ENCODE measurements at regions not wholly inside any gene's neighbourhood (a gene's known extent, or its start where the extent isn't known, plus 50 kb on each side); places are given as distances from the start of the nearest gene placed in this dataset.
"Not testable (repeated sequence)": the region's sequence is repeated elsewhere in the genome, so short reads cannot be mapped to it uniquely, and the experiment has no call there.

DNA sequence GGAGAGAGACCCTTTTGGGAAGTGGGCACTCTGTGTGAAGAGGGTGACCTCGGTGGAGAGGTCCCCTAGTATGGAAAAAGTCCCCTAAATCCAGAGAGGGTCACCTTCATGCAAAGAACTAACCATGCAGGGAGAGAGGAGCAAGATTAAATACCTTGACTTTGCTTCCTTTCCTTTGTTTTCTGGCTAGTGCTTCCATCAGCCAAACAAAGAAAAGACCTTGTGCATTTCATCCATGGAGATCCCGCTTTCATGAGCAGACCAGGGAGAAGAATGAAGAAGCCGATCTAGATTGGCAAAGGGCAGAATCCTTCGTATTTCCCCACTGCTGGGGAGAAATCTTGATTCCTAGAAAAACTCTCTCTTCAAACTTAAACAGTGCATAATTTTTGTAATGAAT is 813.3 kb upstream of the CDH6 start:
- H3K4me1 ChIP-seq = no peaks in the 10 kb centered on the region
- ATAC-seq = no peak
- H3K27me3 ChIP-seq (ENCODE audit: low read depth) = no peaks in the 10 kb centered on the region
- H3K27ac ChIP-seq = no peak overlapping the region
- H3K9me3 ChIP-seq = no peaks in the 10 kb centered on the region
- no peaks in the 10 kb centered on the region for H3K36me3 ChIP-seq
- no peak for DNase-seq
- H3K4me3 ChIP-seq = no peak overlapping the region
- no peak for TF ChIP-seq CTCF (IDR thresholded peaks at IDR 0.05)
- intact Hi-C loops (cut with DNase I) = no loop called here

DNA sequence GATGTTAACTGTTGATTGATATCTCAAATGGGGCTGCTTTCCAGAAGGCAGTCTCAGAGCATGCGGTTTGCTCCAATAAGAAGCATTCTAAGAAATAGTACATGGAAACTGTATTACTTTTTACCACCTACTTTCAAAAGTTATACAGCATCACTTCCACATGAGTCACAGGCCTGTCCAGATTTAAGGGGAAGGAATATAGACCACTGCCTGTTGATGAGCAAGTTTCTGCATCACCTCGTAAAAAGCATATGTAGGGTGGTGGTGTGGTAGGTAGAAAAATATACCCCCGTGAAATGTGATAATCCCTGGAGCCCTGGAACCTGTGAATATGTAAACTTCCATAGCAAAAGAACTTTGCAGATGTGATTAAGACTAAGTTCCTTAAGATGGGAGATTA is 816.6 kb upstream of the CDH6 start:
- Histone ChIP-seq H3K4me1 (no peaks in the 10 kb centered on the region), H3K36me3 (no peaks in the 10 kb centered on the region), H3K27ac (no peak overlapping the region), H3K27me3 (ENCODE audit: low read depth) (no peaks in the 10 kb centered on the region), H3K4me3 (no peak overlapping the region), H3K9me3 (no peaks in the 10 kb centered on the region)
- TF ChIP-seq CTCF (IDR thresholded peaks at IDR 0.05) = no peak
- ATAC-seq = no peak
- intact Hi-C loops (cut with DNase I) = no loop called here
- DNase-seq = no peak

DNA sequence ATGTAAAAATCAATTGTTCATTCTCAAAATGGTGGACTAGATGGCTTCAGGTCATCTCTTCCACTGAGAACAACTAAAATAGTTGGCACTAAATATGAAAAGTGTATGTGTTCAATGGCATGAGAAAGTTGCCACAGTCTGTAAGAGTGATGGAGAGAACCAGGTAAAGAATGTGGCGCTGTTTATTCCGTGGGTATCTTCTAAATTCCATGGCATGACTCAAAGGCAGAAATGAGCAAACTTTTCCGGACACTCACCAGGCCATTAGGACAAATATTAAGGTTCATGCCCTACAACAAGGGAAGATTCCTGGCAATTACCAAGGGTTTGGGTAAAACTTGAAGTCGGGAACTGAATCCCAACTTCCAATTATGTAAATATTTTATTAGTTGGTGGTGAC is 825.4 kb upstream of the CDH6 start:
- TF ChIP-seq CTCF (IDR thresholded peaks at IDR 0.05) = no peak
- H3K9me3 ChIP-seq = peaks cover 10% of the 10 kb centered on the region
- H3K36me3 ChIP-seq = no peaks in the 10 kb centered on the region
- H3K4me3 ChIP-seq = no peak overlapping the region
- no peak for DNase-seq
- H3K27ac ChIP-seq = no peak overlapping the region
- H3K4me1 ChIP-seq = no peaks in the 10 kb centered on the region
- ATAC-seq = no peak
- H3K27me3 ChIP-seq (ENCODE audit: low read depth) = no peaks in the 10 kb centered on the region
- intact Hi-C loops (cut with DNase I) = no loop called here

DNA sequence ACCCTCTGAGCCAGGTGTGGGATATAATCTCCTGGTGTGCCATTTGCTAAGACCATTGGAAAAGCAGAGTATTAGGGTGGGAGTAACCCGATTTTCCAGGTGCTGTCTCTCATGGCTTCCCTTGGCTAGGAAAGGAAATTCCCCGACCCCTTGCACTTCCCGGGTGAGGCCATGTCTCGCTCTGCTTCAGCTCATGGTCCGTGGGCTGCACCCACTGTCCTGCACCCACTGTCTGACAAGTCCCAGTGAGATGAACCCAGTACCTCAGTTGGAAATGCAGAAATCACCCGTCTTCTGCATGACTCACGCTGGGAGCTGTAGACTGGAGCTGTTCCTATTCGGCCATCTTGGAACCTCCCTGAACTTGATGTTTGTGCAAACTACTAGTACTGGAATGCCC is 828.5 kb upstream of the CDH6 start:
- H3K27me3 ChIP-seq (ENCODE audit: low read depth); ATAC-seq; H3K36me3 ChIP-seq; DNase-seq; intact Hi-C loops (cut with DNase I); H3K4me3 ChIP-seq; H3K27ac ChIP-seq; H3K9me3 ChIP-seq; H3K4me1 ChIP-seq: not testable (repeated sequence)

DNA sequence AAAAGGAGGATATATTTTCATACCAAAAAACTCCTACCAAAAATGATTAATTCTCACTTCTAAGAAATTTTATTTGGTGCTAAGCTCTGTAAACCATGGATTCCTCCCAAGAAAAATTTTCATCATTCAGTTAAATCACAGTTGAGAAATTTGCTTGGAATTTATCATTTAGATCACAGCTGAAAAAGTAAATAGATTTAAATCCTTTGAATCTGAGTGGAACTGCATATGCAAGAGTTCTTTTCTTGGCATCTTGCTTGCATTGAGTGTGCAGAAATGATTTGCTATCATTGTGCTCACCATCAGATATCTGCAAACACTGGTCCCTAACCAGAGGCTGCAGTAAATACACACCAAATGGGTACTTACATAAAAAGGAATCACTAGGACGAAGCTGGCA is 836.1 kb upstream of the CDH6 start:
- Histone ChIP-seq H3K4me3 (no peak overlapping the region), H3K36me3 (no peaks in the 10 kb centered on the region), H3K27me3 (ENCODE audit: low read depth) (no peaks in the 10 kb centered on the region), H3K9me3 (no peaks in the 10 kb centered on the region), H3K27ac (no peak overlapping the region), H3K4me1 (no peaks in the 10 kb centered on the region)
- DNase-seq (no peak), ATAC-seq (no peak)
- TF ChIP-seq CTCF (IDR thresholded peaks at IDR 0.05) = no peak
- intact Hi-C loops (cut with DNase I) = no loop called here

DNA sequence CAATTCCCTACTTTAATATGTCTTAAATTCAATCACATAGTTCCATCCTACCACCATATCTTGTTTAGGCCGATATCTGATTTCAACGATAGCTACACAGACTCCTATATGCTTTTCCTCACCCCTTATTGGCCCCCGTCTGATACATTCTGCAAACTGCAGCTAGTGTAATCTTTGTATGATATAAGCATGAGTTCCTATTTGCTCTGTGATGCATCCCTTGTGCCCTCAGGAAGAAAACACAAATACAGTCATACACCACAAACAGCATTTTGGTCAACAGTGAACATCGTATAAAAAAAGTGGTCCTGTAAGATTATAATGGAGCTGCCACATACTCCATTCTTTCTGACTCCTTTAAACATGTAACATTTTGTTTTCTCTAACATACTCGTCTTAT is 837.8 kb upstream of the CDH6 start:
- Histone ChIP-seq H3K36me3 (no peaks in the 10 kb centered on the region), H3K27me3 (ENCODE audit: low read depth) (no peaks in the 10 kb centered on the region), H3K9me3 (no peaks in the 10 kb centered on the region), H3K4me1 (no peaks in the 10 kb centered on the region), H3K27ac (no peak overlapping the region), H3K4me3 (no peak overlapping the region)
- no peak for DNase-seq
- intact Hi-C loops (cut with DNase I) = no loop called here
- ATAC-seq = no peak
- no peak for TF ChIP-seq CTCF (IDR thresholded peaks at IDR 0.05)
